ENCODE measurements at regions not wholly inside any gene's neighbourhood (a gene's known extent, or its start where the extent isn't known, plus 50 kb on each side); places are given as distances from the start of the nearest gene placed in this dataset.

- TF ChIP-seq SMC3 (conservative IDR thresholded peaks at IDR 0.05; ENCODE audit: poor library complexity): no peak
- no peak for TF ChIP-seq MXI1 (conservative IDR thresholded peaks at IDR 0.05; ENCODE audit: poor library complexity, severe bottlenecking)
- TF ChIP-seq, protein P1, sequence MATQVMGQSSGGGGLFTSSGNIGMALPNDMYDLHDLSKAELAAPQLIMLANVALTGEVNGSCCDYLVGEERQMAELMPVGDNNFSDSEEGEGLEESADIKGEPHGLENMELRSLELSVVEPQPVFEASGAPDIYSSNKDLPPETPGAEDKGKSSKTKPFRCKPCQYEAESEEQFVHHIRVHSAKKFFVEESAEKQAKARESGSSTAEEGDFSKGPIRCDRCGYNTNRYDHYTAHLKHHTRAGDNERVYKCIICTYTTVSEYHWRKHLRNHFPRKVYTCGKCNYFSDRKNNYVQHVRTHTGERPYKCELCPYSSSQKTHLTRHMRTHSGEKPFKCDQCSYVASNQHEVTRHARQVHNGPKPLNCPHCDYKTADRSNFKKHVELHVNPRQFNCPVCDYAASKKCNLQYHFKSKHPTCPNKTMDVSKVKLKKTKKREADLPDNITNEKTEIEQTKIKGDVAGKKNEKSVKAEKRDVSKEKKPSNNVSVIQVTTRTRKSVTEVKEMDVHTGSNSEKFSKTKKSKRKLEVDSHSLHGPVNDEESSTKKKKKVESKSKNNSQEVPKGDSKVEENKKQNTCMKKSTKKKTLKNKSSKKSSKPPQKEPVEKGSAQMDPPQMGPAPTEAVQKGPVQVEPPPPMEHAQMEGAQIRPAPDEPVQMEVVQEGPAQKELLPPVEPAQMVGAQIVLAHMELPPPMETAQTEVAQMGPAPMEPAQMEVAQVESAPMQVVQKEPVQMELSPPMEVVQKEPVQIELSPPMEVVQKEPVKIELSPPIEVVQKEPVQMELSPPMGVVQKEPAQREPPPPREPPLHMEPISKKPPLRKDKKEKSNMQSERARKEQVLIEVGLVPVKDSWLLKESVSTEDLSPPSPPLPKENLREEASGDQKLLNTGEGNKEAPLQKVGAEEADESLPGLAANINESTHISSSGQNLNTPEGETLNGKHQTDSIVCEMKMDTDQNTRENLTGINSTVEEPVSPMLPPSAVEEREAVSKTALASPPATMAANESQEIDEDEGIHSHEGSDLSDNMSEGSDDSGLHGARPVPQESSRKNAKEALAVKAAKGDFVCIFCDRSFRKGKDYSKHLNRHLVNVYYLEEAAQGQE (IDR thresholded peaks at IDR 0.05; ENCODE audit: borderline replicate concordance): no peak
- TF ChIP-seq CTCF (IDR thresholded peaks at IDR 0.05; ENCODE audit: poor library complexity, severe bottlenecking): no peak
- no peak for TF ChIP-seq EZH2 (IDR thresholded peaks at IDR 0.05; ENCODE audit: borderline replicate concordance, insufficient read depth, low read length, poor library complexity, severe bottlenecking)
- no peak for TF ChIP-seq POLR2AphosphoS5 (IDR thresholded peaks at IDR 0.05)
Measured at GRCh38 chr5:33034777-33035176, 323.7 kb downstream of the NPR3 start.

Measured in neural cell (in vitro differentiated cells).